SK-N-MC (cell line): ENCODE measurements at regions not wholly inside any gene's neighbourhood (a gene's known extent, or its start where the extent isn't known, plus 50 kb on each side); places are given as distances from the start of the nearest gene placed in this dataset.
"Not testable (repeated sequence)": the region's sequence is repeated elsewhere in the genome, so short reads cannot be mapped to it uniquely, and the experiment has no call there.

Experiments used
- DNase-seq: peaks from one replicate; pipeline ENCODE4 v3.0.0-alpha.2; 2011; ENCODE audit warnings: low read depth, low spot score
- H3K27ac ChIP-seq: fragments of 200-600 bp; sonication (generic); 2 replicates; pipeline ENCODE4 v1.5.1; 2016; ENCODE audit warnings: mixed run types
- H3K36me3 ChIP-seq: fragments of 200-600 bp; sonication (generic); 2 replicates; pipeline ENCODE4 v1.6.1; 2017; ENCODE audit warnings: antibody characterized with exemption, low read length, mixed read lengths; ENCODE audit not compliant: insufficient read depth
- H3K4me3 ChIP-seq: fragments of 200-600 bp; sonication (generic); 2 replicates; pipeline ENCODE4 v1.5.1; 2016
- H3K9ac ChIP-seq: fragments of 200-600 bp; sonication (generic); 2 replicates; pipeline ENCODE4 v1.8.0; 2017; ENCODE audit warnings: mixed run types, mixed read lengths; ENCODE audit not compliant: insufficient read length
- H3K9me3 ChIP-seq: fragments of 200-600 bp; sonication (generic); 2 replicates; pipeline ENCODE4 v1.6.1; 2017; ENCODE audit warnings: low read depth, mild to moderate bottlenecking, antibody characterized with exemption, low read length, moderate library complexity, mixed read lengths
- EZH2 ChIP-seq: fragments of 200-600 bp; sonication (generic); IDR thresholded peaks from one replicate; pipeline ENCODE4 v1.6.1; 2017; ENCODE audit warnings: antibody characterized with exemption
- FOXP2 ChIP-seq: optimal IDR thresholded peaks from 2 replicates; pipeline ENCODE3; 2011; ENCODE audit warnings: mild to moderate bottlenecking, moderate library complexity; ENCODE audit not compliant: insufficient read depth; ENCODE audit errors: extremely low read length, control extremely low read depth
- POLR2AphosphoS5 ChIP-seq: IDR thresholded peaks from 2 replicates; pipeline ENCODE4 v1.6.1; 2012; ENCODE audit warnings: mild to moderate bottlenecking, low read depth, low read length, borderline replicate concordance

DNA sequence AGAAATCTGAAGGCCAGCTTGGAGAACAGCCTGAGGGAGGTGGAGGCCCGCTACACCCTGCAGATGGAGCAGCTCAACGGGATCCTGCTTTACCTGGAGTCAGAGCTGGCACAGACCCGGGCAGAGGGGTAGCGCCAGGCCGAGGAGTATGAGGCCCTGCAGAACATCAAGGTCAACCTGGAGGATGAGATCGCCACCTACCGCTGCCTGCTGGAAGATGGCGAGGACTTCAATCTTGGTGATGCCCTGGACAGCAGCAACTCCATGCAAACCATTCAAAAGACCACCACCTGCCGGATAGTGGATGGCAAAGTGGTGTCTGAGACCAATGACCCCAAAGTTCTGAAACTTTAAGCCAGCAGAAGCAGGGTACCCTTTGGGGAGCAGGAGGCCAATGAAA is 318.4 kb downstream of the ZFHX3 start:
- not testable (repeated sequence) for H3K9me3 ChIP-seq, DNase-seq, H3K4me3 ChIP-seq, H3K36me3 ChIP-seq, H3K27ac ChIP-seq, H3K9ac ChIP-seq

DNA sequence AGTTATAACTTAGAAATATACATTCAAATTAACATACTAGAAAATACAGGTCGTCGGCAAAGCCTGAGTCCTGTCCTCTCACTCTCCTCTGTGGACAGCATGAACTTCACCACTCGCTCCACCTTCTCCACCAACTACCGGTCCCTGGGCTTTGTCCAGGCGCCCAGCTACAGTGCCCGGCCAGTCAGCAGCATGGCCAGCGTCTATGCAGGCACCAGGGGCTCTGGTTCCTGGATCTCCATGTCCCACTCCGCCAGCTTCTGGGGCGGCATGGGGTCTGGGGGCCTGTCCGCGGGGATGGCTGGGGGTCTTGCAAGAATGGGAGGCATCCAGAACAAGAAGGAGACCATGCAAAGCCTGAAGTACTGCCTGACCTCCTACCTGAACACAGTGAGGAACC is 319.4 kb downstream of the ZFHX3 start:
- Histone ChIP-seq H3K9ac (no peak overlapping the region), H3K36me3 (no peaks in the 10 kb centered on the region), H3K27ac (no peak overlapping the region), H3K4me3 (no peak overlapping the region), H3K9me3 (no peaks in the 10 kb centered on the region)
- TF ChIP-seq EZH2 (no peak), POLR2AphosphoS5 (no peak), FOXP2 (no peak)
- DNase-seq: no peak

DNA sequence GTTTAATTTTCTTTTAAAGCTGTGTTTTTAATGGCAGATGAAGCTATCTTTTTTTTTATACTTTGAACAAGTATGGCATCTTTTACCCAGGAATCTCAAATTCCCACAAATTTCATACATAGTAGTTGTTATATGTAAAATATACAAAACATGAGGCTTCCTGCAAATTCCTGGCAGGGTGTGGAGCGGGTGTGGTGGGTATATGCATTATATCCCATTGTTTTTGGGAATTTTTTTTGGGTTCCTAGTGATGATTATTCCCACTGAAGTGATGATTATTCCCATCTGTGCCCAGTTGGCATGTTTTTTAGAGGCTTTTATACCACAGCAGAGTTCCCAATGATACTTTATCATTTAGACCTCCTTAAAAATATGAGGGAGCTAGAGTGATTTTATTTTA is 320.4 kb downstream of the ZFHX3 start:
- TF ChIP-seq FOXP2 (no peak), EZH2 (no peak), POLR2AphosphoS5 (no peak)
- Histone ChIP-seq H3K27ac (no peak overlapping the region), H3K9me3 (no peaks in the 10 kb centered on the region), H3K36me3 (no peaks in the 10 kb centered on the region), H3K9ac (no peak overlapping the region), H3K4me3 (no peak overlapping the region)
- no peak for DNase-seq

DNA sequence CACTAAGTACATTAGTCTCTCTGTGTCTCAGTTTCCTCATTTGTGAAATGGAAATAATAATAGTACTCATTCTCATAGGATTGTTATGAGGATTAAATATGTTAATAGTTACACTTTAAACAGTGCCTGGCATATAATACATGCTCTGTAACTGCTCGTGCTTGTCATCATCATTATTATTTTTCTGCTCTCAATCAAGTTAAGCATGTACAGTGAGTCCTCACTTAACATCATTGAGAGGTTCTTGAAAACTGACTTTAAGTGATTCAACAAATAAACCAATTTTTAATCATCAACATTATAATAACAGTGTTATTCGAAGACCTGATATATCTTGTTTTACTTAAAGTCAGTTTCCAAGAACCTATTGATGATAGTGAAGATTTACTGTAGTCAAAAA is 322.3 kb downstream of the ZFHX3 start:
- no peak overlapping the region for H3K27ac ChIP-seq
- H3K9ac ChIP-seq: no peak overlapping the region
- TF ChIP-seq POLR2AphosphoS5 (no peak), EZH2 (no peak), FOXP2 (no peak)
- H3K4me3 ChIP-seq: no peak overlapping the region
- H3K36me3 ChIP-seq: no peaks in the 10 kb centered on the region
- DNase-seq: no peak
- no peaks in the 10 kb centered on the region for H3K9me3 ChIP-seq

DNA sequence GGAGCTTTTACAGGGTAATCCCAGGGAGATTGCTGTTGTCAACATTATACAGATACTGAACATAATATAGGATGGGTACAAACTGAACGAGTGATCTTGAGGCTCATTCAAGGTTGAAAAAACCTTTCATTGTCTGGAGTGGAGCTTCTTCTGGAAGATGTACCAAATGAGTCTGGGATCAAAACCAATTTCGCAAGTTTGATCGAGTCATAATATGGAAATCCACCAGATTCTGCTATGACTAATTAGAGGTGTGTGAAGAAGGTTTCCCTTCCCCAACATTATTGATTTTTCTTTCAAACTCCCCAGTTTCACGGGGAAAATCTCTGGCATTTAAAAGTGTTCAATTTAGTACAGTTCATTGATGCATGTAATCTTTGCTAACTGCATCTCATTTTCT is 324.1 kb downstream of the ZFHX3 start:
- H3K27ac ChIP-seq: no peak overlapping the region
- no peak for TF ChIP-seq FOXP2
- no peak for TF ChIP-seq POLR2AphosphoS5
- no peak for TF ChIP-seq EZH2
- no peak for DNase-seq
- H3K9me3 ChIP-seq: no peaks in the 10 kb centered on the region
- no peaks in the 10 kb centered on the region for H3K36me3 ChIP-seq
- no peak overlapping the region for H3K9ac ChIP-seq
- H3K4me3 ChIP-seq: no peak overlapping the region

DNA sequence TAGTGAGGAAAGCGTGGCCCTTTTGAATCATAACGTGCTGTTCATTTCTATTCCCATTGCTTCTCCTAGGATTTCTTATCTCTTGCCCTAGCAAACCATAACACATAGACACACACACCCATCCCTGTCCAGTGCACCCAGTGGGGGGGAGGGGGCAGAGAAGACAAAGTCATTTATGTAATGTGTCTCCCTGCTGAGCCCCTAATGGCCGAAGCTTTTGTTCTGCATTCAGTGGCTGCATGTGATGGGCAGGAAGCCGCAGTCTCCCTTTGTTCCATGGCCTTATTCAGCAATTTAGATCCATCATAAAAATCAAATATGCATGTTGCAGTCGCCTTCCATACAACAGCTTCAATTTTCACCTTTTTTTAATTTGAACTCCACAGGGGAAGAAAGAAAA is 325.4 kb downstream of the ZFHX3 start:
- no peak for DNase-seq
- Histone ChIP-seq H3K9me3 (no peaks in the 10 kb centered on the region), H3K36me3 (no peaks in the 10 kb centered on the region), H3K4me3 (no peak overlapping the region), H3K9ac (no peak overlapping the region), H3K27ac (no peak overlapping the region)
- TF ChIP-seq POLR2AphosphoS5: no peak
- TF ChIP-seq EZH2: no peak
- TF ChIP-seq FOXP2: no peak

DNA sequence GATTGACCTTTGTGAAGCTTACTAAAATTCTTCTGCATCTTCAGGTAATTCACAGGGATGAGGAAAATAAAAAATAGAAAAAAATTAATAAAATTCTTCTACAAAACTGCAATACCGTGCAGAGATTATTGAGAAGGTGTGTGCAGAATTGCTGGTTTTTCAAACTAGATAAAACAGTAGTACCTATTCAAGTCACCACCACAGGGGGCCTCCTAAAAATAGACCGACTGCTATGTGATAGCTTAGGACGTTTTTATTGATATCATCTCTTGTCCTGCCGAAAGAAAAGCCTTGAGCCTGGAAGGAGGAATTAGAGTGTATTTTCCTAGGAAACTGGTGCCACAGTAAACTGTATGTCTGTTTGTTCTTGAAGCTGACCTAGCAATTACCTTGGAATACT is 325.9 kb downstream of the ZFHX3 start:
- DNase-seq: no peak
- no peak overlapping the region for H3K4me3 ChIP-seq
- no peaks in the 10 kb centered on the region for H3K36me3 ChIP-seq
- no peaks in the 10 kb centered on the region for H3K9me3 ChIP-seq
- TF ChIP-seq POLR2AphosphoS5 (no peak), EZH2 (no peak), FOXP2 (no peak)
- H3K27ac ChIP-seq: no peak overlapping the region
- H3K9ac ChIP-seq: no peak overlapping the region

DNA sequence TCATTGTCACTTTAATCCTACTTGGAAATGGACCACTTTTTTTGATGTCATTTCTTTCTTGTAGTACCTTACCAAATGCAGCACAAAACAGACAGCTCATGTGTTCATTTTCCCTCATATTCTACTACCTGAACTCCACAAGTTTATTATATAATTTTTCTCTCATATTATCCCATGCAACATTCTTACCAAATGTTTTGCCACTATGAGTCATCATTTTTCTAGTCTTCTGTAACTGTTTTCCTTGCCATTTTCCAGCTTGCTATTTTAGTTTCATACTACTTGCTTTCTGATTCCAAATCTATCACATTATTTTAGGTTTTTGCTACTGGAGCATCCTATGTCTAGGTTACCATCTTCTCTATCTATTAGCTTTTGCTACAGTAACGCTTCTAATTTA is 332.7 kb downstream of the ZFHX3 start:
- Histone ChIP-seq H3K9me3 (no peaks in the 10 kb centered on the region), H3K36me3 (no peaks in the 10 kb centered on the region), H3K4me3 (no peak overlapping the region), H3K27ac (no peak overlapping the region), H3K9ac (no peak overlapping the region)
- TF ChIP-seq EZH2: no peak
- no peak for TF ChIP-seq POLR2AphosphoS5
- TF ChIP-seq FOXP2: no peak
- DNase-seq: no peak

DNA sequence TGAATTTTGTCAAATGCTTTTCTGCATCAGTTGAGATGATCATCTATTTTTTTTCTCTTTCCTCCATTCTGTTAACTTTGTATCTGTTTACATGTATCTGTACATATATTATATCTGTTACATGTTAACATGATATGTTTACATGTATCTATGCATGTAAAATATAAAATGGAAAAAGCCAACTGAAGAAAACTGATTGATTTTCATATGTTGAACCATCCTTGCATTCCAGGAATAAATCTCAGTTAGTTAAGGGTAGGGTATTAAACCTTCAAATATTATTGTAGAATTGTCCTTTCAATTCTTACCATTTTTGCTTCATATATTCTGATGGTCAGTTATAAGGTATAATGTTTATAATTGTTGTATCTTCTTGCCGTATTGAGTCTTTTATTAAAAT is 336.1 kb downstream of the ZFHX3 start:
- H3K9me3 ChIP-seq: no peaks in the 10 kb centered on the region
- H3K27ac ChIP-seq: no peak overlapping the region
- no peaks in the 10 kb centered on the region for H3K36me3 ChIP-seq
- H3K4me3 ChIP-seq: no peak overlapping the region
- no peak for DNase-seq
- TF ChIP-seq FOXP2: no peak
- TF ChIP-seq EZH2: no peak
- no peak for TF ChIP-seq POLR2AphosphoS5
- H3K9ac ChIP-seq: no peak overlapping the region
